Sigmoid colon (tissue), 4 donors: ENCODE measurements at regions not wholly inside any gene's neighbourhood (a gene's known extent, or its start where the extent isn't known, plus 50 kb on each side); places are given as distances from the start of the nearest gene placed in this dataset.

Experiments
- CTCF ChIP-seq, 4 experiments: fragments of 450-650 bp in 3 of 4; fragments of 200-600 bp in 1 of 4; IDR thresholded peaks; one replicate each; pipeline ENCODE4 v1.5.1; 2016 to 2019; ENCODE audit warnings: antibody characterized with exemption in 4 of 4, mild to moderate bottlenecking in 3 of 4, moderate library complexity in 2 of 4
- POLR2AphosphoS5 ChIP-seq, 4 donors: sonication (generic); formaldehyde crosslinking; IDR thresholded peaks; one replicate each; pipeline ENCODE4 v1.6.1; 2017; ENCODE audit warnings: antibody characterized with exemption in 4 of 4

- TF ChIP-seq CTCF (IDR thresholded peaks at IDR 0.05): no peak
- TF ChIP-seq POLR2AphosphoS5 (IDR thresholded peaks at IDR 0.05): no peak
These were observed 69.3 kb upstream of the FN1 start for GRCh38 chr2:215505044-215505786.
